ENCODE measurements at regions not wholly inside any gene's neighbourhood (a gene's known extent, or its start where the extent isn't known, plus 50 kb on each side); places are given as distances from the start of the nearest gene placed in this dataset.

- H3K9me3 ChIP-seq (ENCODE audit: control insufficient read depth, insufficient read depth, low read length) = no peaks in the 10 kb centered on the region
- H3K36me3 ChIP-seq (ENCODE audit: control insufficient read depth, low read length) = no peaks in the 10 kb centered on the region
- no peaks in the 10 kb centered on the region for H3F3A ChIP-seq (ENCODE audit: control insufficient read depth, insufficient read depth)
- H3K4me2 ChIP-seq (ENCODE audit: low read length) = no peak overlapping the region
- H3K4me1 ChIP-seq (ENCODE audit: control insufficient read depth, low read length) = no peaks in the 10 kb centered on the region
- H3K27ac ChIP-seq (ENCODE audit: low read depth, low read length) = no peak overlapping the region
- no peaks in the 10 kb centered on the region for H3K27me3 ChIP-seq (ENCODE audit: control insufficient read depth, low read length)
- no peak overlapping the region for H3K4me3 ChIP-seq (ENCODE audit: low read length)
- no peaks in the 10 kb centered on the region for H4K20me1 ChIP-seq (ENCODE audit: control insufficient read depth, insufficient read depth, low read depth, low read length)
- no peak for TF ChIP-seq EZH2phosphoT487 (IDR thresholded peaks at IDR 0.05; ENCODE audit: borderline replicate concordance, low read length)
- TF ChIP-seq CTCF (IDR thresholded peaks at IDR 0.05; ENCODE audit: low read depth, low read length, poor library complexity, severe bottlenecking) = no peak
- H3K9me2 ChIP-seq (replicated peaks; ENCODE audit: control insufficient read depth, low read length) = no peaks in the 10 kb centered on the region
- H3K79me2 ChIP-seq (ENCODE audit: control insufficient read depth, low read length) = no peaks in the 10 kb centered on the region
Measured at GRCh38 chr18:78871618-78872017, 108.0 kb upstream of the SALL3 start.

DNA sequence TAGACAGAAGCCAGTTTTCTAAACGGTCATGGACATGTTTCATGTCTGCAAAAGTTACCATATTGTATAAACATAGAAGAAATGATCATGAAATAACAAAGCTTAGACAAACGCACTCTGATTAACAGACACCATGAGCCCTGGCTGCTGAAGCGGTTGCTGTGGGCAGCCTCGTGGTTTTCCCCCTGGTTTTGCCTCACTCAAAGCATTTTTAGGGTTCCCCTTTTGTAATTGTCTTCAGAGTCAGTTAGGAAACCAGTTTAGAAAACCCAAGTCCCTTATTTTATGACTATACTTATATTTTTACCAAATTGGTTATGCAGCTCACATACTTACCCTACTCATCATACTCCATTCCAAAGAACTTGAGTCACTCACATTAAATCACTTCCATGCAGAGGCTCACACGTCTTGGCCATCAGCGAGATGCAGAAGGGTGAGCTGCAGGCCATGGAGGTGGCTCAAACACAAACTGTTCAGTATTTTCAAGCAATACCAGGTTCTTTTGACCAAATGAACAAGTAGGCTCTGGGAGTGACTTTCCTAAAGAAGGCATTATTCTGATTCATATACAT, 105.6 kb upstream of the SALL3 start:
- no peaks in the 10 kb centered on the region for H3K36me3 ChIP-seq (ENCODE audit: control insufficient read depth, low read length)
- no peaks in the 10 kb centered on the region for H3K79me2 ChIP-seq (ENCODE audit: control insufficient read depth, low read length)
- TF ChIP-seq EZH2phosphoT487 (IDR thresholded peaks at IDR 0.05; ENCODE audit: borderline replicate concordance, low read length) = no peak
- H3K4me3 ChIP-seq (ENCODE audit: low read length) = no peak overlapping the region
- no peaks in the 10 kb centered on the region for H3K9me2 ChIP-seq (replicated peaks; ENCODE audit: control insufficient read depth, low read length)
- H3K4me1 ChIP-seq (ENCODE audit: control insufficient read depth, low read length) = no peaks in the 10 kb centered on the region
- no peaks in the 10 kb centered on the region for H3K9me3 ChIP-seq (ENCODE audit: control insufficient read depth, insufficient read depth, low read length)
- H3K27me3 ChIP-seq (ENCODE audit: control insufficient read depth, low read length) = no peaks in the 10 kb centered on the region
- H3K27ac ChIP-seq (ENCODE audit: low read depth, low read length) = no peak overlapping the region
- no peaks in the 10 kb centered on the region for H4K20me1 ChIP-seq (ENCODE audit: control insufficient read depth, insufficient read depth, low read depth, low read length)
- H3F3A ChIP-seq (ENCODE audit: control insufficient read depth, insufficient read depth) = no peaks in the 10 kb centered on the region
- no peak overlapping the region for H3K4me2 ChIP-seq (ENCODE audit: low read length)

- H3K36me3 ChIP-seq (ENCODE audit: control insufficient read depth, low read length) = no peaks in the 10 kb centered on the region
- H3K9me3 ChIP-seq (ENCODE audit: control insufficient read depth, insufficient read depth, low read length) = no peaks in the 10 kb centered on the region
- H4K20me1 ChIP-seq (ENCODE audit: control insufficient read depth, insufficient read depth, low read depth, low read length) = no peaks in the 10 kb centered on the region
- H3K27me3 ChIP-seq (ENCODE audit: control insufficient read depth, low read length) = no peaks in the 10 kb centered on the region
- H3K27ac ChIP-seq (ENCODE audit: low read depth, low read length) = no peak overlapping the region
- no peaks in the 10 kb centered on the region for H3K9me2 ChIP-seq (replicated peaks; ENCODE audit: control insufficient read depth, low read length)
- no peaks in the 10 kb centered on the region for H3K79me2 ChIP-seq (ENCODE audit: control insufficient read depth, low read length)
- H3K4me3 ChIP-seq (ENCODE audit: low read length) = no peak overlapping the region
- TF ChIP-seq EZH2phosphoT487 (IDR thresholded peaks at IDR 0.05; ENCODE audit: borderline replicate concordance, low read length) (no peak), CTCF (IDR thresholded peaks at IDR 0.05; ENCODE audit: low read depth, low read length, poor library complexity, severe bottlenecking) (peak; percentile 75)
- no peak overlapping the region for H3K4me2 ChIP-seq (ENCODE audit: low read length)
- H3F3A ChIP-seq (ENCODE audit: control insufficient read depth, insufficient read depth) = no peaks in the 10 kb centered on the region
- H3K4me1 ChIP-seq (ENCODE audit: control insufficient read depth, low read length) = no peaks in the 10 kb centered on the region
Measured at GRCh38 chr18:78875016-78875777, 104.4 kb upstream of the SALL3 start.
